NOMO-1 treated with dmso at 0.1 percent for 144 hours (cell line): ENCODE measurements at regions not wholly inside any gene's neighbourhood (a gene's known extent, or its start where the extent isn't known, plus 50 kb on each side); places are given as distances from the start of the nearest gene placed in this dataset.

Source experiments
- DNase-seq: peaks from one replicate; lab custom pipeline; 2025; ENCODE audit not compliant: unreplicated experiment; lab: John Stamatoyannopoulos, UW

DNA sequence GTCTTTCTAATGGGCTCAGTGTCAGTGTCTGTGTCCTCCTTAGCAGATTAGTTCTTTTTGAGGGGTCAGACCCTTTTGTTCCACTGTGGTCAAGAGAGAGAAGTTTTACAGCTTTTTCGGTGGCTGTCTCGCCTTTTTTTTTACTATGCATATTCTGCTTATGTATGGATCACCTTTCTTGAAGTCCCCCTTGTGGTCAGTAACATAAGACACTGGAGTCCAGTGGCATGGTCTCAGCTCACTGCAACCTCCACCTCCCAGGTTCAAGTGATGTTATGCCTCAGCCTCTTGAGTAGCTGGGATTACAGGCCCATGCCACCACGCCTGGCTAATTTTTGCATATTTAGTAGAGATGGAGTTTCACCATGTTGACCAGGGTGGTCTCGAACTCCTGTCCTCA lies 54.0 kb upstream of the PGRMC2 start:
- DNase-seq = no peak

DNA sequence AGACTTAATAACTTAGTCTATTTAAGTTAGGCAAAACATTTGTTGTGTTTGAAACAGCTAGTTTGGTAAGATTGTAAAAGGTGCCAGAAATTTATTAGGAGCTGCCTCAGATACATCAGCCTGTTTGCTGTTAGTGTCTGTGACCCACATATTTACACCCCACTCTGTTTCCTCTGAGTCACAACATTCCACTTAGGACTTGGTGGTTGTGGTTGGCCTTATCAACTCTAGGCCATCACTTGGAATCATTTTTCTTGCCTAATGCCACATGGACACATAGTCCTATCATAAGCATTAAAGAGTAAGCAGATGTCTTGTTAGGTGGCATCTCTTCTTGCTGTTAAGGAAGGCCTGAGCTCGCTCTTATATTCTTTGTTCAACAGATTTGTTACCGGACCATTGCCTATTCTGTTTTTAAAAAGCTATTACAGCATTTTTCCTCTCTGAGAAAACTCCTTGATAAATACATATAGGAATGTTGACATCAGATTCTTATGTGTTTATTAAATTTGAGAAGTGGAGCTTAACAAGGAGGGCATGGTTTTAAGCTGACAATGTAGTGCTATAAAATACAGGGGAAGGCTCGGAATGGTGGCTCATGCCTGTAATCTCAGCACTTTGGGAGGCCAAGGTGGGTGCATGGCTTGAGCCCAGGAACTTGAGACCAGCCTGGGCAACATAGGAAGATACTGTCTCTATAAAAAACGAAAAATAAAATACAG lies 51.2 kb upstream of the PGRMC2 start:
- no peak for DNase-seq

GRCh38 chr4:128337863-128338262 lies 50.2 kb upstream of the PGRMC2 start:
- DNase-seq = no peak
